OCI-LY3 (cell line): ENCODE measurements at regions not wholly inside any gene's neighbourhood (a gene's known extent, or its start where the extent isn't known, plus 50 kb on each side); places are given as distances from the start of the nearest gene placed in this dataset.

Source experiments
- CTCF ChIP-seq: fragments of 200-600, 300-600 bp; sonication (generic); IDR thresholded peaks from 2 replicates; pipeline ENCODE4 v1.5.1; 2014; ENCODE audit warnings: antibody characterized with exemption, low read length, low read depth
- EZH2phosphoT487 ChIP-seq: fragments of 200-600 bp; shearing (Covaris generic); IDR thresholded peaks from 2 replicates; pipeline ENCODE4 v1.6.1; 2018; ENCODE audit warnings: antibody characterized with exemption, mixed run types, low read depth

- no peak for TF ChIP-seq CTCF
- no peak for TF ChIP-seq EZH2phosphoT487
These were observed 714.7 kb downstream of the BRD1 start for GRCh38 chr22:49112661-49113626.
